Loucy (cell line): ENCODE measurements at regions not wholly inside any gene's neighbourhood (a gene's known extent, or its start where the extent isn't known, plus 50 kb on each side); places are given as distances from the start of the nearest gene placed in this dataset.

Source experiments
- H2AFZ ChIP-seq: fragments of 200-600 bp; sonication (generic); 2 replicates; pipeline ENCODE4 v1.6.0; 2016; ENCODE audit warnings: antibody characterized with exemption, mild to moderate bottlenecking, low read length, moderate library complexity
- H3F3A ChIP-seq: fragments of 200-600 bp; 2 replicates; pipeline ENCODE4 v1.6.0; 2016; ENCODE audit warnings: antibody characterized with exemption, low read depth, mild to moderate bottlenecking
- H3K27me3 ChIP-seq: fragments of 200-600 bp; sonication (generic); 2 replicates; pipeline ENCODE4 v1.6.1; 2014; ENCODE audit warnings: low read length, mild to moderate bottlenecking; ENCODE audit not compliant: insufficient read depth, poor library complexity, severe bottlenecking
- H3K36me3 ChIP-seq: fragments of 200-600 bp; sonication (generic); 2 replicates; pipeline ENCODE4 v1.6.1; 2016; ENCODE audit warnings: low read length; ENCODE audit not compliant: insufficient read depth
- H3K4me1 ChIP-seq: fragments of 200-600 bp; sonication (generic); 2 replicates; pipeline ENCODE4 v1.5.1; 2014; ENCODE audit warnings: low read length, mild to moderate bottlenecking; ENCODE audit not compliant: insufficient read depth, poor library complexity, severe bottlenecking
- H3K4me2 ChIP-seq: fragments of 200-600 bp; sonication (generic); 2 replicates; pipeline ENCODE4 v1.6.0; 2014; ENCODE audit warnings: antibody characterized with exemption, low read length, low read depth, mild to moderate bottlenecking; ENCODE audit not compliant: poor library complexity, severe bottlenecking
- H3K4me3 ChIP-seq: fragments of 200-600 bp; sonication (generic); 2 replicates; pipeline ENCODE4 v1.5.1; 2014; ENCODE audit warnings: low read length, mild to moderate bottlenecking, mixed read lengths; ENCODE audit not compliant: poor library complexity, severe bottlenecking
- H3K79me2 ChIP-seq: fragments of 200-600 bp; sonication (generic); 2 replicates; pipeline ENCODE4 v1.6.1; 2014; ENCODE audit warnings: low read length; ENCODE audit not compliant: insufficient read depth
- H3K9ac ChIP-seq: fragments of 200-600 bp; sonication (generic); 2 replicates; pipeline ENCODE4 v1.6.0; 2014; ENCODE audit warnings: mild to moderate bottlenecking, low read depth, low read length, moderate library complexity; ENCODE audit not compliant: poor library complexity, severe bottlenecking
- H3K9me2 ChIP-seq: fragments of 200-600 bp; sonication (generic); replicated peaks from 2 replicates; pipeline ENCODE4 v1.6.1; 2016; ENCODE audit warnings: low read depth, low read length, mixed read lengths
- H3K9me3 ChIP-seq: fragments of 200-600 bp; sonication (generic); 2 replicates; pipeline ENCODE4 v1.6.1; 2014; ENCODE audit warnings: mild to moderate bottlenecking, antibody characterized with exemption, low read length, low read depth; ENCODE audit not compliant: insufficient read depth
- H4K20me1 ChIP-seq: fragments of 200-600 bp; sonication (generic); 2 replicates; pipeline ENCODE4 v1.6.0; 2014; ENCODE audit warnings: antibody characterized with exemption, low read length, mild to moderate bottlenecking; ENCODE audit not compliant: insufficient read depth, poor library complexity, severe bottlenecking
- CTCF ChIP-seq: fragments of 200-600 bp; sonication (generic); conservative IDR thresholded peaks from 2 replicates; pipeline ENCODE4 v1.5.1; 2014; ENCODE audit warnings: mild to moderate bottlenecking, antibody characterized with exemption, low read length
- EZH2phosphoT487 ChIP-seq: fragments of 200-600 bp; IDR thresholded peaks from 2 replicates; pipeline ENCODE4 v1.6.1; 2018; ENCODE audit warnings: antibody characterized with exemption, mild to moderate bottlenecking, moderate library complexity, borderline replicate concordance

- no peaks in the 10 kb centered on the region for H3K36me3 ChIP-seq
- H3K9me2 ChIP-seq, result no peaks in the 10 kb centered on the region
- H3K9ac ChIP-seq, result no peak overlapping the region
- H3K27me3 ChIP-seq, result no peaks in the 10 kb centered on the region
- peaks cover 3% of the 10 kb centered on the region for H3K4me1 ChIP-seq
- no peaks in the 10 kb centered on the region for H3F3A ChIP-seq
- H3K9me3 ChIP-seq, result no peaks in the 10 kb centered on the region
- H3K4me2 ChIP-seq, result no peak overlapping the region
- TF ChIP-seq CTCF (no peak), EZH2phosphoT487 (no peak)
- no peaks in the 10 kb centered on the region for H4K20me1 ChIP-seq
- no peak overlapping the region for H2AFZ ChIP-seq
- no peaks in the 10 kb centered on the region for H3K79me2 ChIP-seq
- H3K4me3 ChIP-seq, result no peak overlapping the region
These were observed 140.8 kb downstream of the DUSP6 start for GRCh38 chr12:89211456-89211855.

GRCh38 chr12:89210277-89210676 lies 142.0 kb downstream of the DUSP6 start:
- H3F3A ChIP-seq, result no peaks in the 10 kb centered on the region
- no peak for TF ChIP-seq CTCF
- no peak for TF ChIP-seq EZH2phosphoT487
- no peaks in the 10 kb centered on the region for H3K79me2 ChIP-seq
- H3K4me3 ChIP-seq, result no peak overlapping the region
- no peaks in the 10 kb centered on the region for H3K9me2 ChIP-seq
- no peaks in the 10 kb centered on the region for H3K27me3 ChIP-seq
- no peak overlapping the region for H3K9ac ChIP-seq
- H3K4me2 ChIP-seq, result no peak overlapping the region
- H3K36me3 ChIP-seq, result no peaks in the 10 kb centered on the region
- H4K20me1 ChIP-seq, result no peaks in the 10 kb centered on the region
- H2AFZ ChIP-seq, result no peak overlapping the region
- no peaks in the 10 kb centered on the region for H3K9me3 ChIP-seq
- H3K4me1 ChIP-seq, result peaks cover 7% of the 10 kb centered on the region

GRCh38 chr12:89208661-89209096 lies 143.6 kb downstream of the DUSP6 start:
- no peaks in the 10 kb centered on the region for H3F3A ChIP-seq
- no peaks in the 10 kb centered on the region for H3K36me3 ChIP-seq
- no peaks in the 10 kb centered on the region for H3K27me3 ChIP-seq
- H3K9ac ChIP-seq, result no peak overlapping the region
- H3K79me2 ChIP-seq, result no peaks in the 10 kb centered on the region
- H4K20me1 ChIP-seq, result no peaks in the 10 kb centered on the region
- H3K9me3 ChIP-seq, result no peaks in the 10 kb centered on the region
- H2AFZ ChIP-seq, result no peak overlapping the region
- peaks cover 7% of the 10 kb centered on the region for H3K4me1 ChIP-seq
- no peaks in the 10 kb centered on the region for H3K9me2 ChIP-seq
- H3K4me3 ChIP-seq, result no peak overlapping the region
- no peak overlapping the region for H3K4me2 ChIP-seq
- TF ChIP-seq CTCF (no peak), EZH2phosphoT487 (no peak)
